GM21786 (cell line): ENCODE measurements at regions not wholly inside any gene's neighbourhood (a gene's known extent, or its start where the extent isn't known, plus 50 kb on each side); places are given as distances from the start of the nearest gene placed in this dataset.

Source experiments
- ATAC-seq: cut with Tn5 transposase; IDR thresholded peaks from one replicate; pipeline ENCODE4 v1.9.1; 2021; ENCODE audit not compliant: unreplicated experiment

GRCh38 chr16:85306793-85307551, 194.7 kb upstream of the CIBAR2 start:
- no peak for ATAC-seq

- ATAC-seq: no peak
Observed at GRCh38 chr16:85307552-85308364, 195.5 kb upstream of the CIBAR2 start.

DNA sequence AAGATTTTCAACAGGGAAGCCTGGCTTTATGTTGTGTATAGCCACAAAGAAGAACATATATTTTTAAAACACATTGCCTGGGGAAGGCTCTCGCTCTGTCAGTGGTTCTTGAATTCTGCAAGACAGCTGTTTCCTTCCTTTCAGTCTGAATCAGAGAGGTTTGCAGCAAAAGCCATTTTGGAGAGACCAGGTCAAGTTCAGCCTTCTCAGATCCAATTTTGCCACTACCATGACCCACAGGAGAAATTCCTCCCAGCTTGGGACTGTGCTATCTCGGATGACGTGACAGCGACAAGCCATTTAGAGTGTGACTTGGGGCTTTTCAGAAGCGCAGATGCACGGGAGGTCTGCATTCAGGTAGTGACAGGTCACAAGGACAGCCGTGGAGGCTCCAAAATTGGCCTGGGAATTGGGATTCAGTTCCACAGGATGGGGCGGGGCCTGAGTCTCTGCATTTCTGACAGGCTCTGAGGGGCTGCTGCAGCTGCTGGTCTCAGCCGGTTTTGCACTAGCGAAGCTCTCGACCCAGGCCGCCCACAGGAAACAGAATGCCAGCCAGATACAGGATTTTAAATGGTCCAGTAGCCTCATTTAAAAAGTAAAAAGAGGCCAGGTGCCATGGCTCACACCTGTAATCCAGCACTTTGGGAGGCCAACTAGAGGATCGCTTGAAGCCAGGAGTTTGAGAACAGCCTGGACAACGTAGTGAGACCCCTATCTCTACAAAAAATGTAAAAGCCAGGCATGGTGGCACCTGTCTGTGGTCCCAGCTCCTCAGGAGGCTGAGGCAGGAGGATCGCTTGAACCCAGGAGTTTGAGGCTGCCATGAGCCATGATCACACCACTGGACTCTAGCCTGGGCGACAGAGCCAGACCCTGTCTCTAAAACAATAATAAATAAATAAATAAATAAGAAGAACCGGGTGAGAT, 196.6 kb upstream of the CIBAR2 start:
- no peak for ATAC-seq

DNA sequence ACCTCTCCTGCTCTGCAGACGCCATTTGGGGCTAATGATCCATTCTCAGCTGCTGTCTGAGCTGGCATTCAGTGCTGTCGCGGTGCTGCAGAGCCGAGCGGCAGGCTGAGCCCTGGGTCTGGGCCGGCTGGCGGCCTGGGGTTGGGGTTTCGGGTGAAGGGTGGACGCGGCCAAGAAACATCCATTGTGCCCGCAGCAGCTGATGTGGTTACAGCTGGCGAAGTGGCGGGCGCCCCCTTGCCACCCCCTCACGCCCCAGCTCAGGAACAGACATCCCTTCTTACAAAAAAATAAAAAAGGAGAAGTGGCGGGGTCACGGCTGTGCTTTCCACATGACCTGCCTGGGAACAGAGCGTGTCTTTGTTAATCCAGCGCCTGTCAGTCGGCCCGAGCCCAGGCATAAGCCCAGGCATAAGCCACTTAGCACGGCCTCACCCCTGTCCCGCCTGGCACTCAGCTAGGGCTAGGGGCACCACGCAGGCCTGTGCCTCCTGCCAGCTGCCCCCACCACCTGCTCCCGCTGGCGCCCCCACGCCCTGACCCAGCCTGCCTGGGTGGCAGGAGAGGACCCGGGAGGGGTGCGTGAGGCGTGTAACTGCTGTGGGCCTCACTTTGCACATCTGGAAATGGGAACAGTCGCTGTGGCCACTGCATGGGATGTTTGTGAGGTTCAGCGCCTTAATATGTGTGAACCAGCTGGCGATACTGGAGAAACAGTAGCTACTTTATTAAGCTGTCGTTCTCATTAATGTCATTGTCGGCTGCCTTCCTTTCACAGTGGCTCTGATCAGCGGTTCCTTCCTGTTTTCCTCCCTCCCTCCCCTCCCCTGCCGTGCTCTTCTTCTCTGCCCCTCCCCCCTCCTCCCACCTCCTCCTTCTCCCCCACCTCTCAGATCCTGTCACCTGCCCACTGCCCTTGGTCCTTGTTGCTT, 197.7 kb upstream of the CIBAR2 start:
- peak; percentile 34 for ATAC-seq

GRCh38 chr16:85310868-85311585, 198.8 kb upstream of the CIBAR2 start:
- no peak for ATAC-seq

DNA sequence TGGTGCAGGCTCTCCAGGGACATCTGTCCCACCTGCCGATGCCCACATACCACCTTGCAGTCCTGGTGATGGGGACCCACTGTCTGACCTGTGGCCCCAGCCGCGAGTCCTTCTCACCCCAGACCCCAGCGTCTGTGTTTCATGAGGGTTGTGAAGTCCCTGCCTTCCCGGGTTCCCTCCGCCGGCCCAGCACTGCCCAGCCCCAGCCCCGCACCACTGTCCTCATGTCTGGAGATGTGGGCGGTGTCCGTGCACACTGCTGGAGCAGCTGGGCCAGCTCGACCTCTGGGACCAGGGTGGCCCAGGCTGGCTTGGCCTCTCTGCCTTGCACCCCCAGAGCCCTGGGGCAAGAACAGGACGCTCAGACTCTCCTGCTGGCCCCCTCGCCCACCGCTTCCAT, 199.5 kb upstream of the CIBAR2 start:
- ATAC-seq: no peak

- no peak for ATAC-seq
Observed at GRCh38 chr16:85312174-85312573, 199.9 kb upstream of the CIBAR2 start.

DNA sequence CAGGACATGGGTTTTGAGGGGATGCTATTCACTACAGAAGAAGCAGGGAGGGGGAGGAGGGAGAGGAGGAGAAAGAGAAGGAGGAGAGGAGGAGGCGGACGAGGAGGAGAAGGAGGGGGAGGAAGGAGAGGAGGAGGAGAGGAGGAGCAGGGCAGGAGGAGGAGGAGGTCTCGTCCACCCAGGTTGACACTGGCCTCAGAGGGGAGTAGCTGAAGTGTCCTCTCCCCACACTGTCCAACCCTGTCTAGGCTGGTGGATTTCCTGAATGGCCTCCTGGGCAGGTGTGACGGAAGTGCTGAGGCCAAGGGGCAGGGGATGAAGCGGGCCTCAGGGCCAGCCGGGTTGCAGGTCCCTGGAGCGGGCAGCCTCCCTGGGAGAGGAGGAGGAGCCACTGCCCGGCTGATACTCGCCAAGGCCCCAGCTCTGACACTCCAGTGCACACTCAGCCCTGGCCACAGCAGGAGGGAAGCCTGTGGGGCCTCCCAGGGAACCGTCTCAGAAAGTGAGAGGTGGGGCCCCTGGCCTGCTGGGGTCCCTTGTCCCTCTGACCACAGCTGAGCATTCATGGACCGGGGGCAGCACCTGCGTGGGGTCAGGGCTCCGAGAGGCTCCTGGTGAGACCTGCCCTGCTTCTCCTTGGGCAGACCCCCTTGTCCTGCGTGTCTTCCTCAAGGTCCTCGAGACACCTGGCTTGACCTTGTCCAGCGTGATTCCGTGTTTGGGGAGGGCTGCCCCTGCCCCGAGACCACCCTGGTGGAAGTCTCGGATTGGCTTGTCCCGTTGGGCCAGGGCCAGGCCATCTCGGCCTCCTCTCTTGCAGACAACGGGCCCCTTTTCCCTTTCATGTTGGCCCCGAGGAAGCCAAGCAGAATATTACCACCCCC, 200.6 kb upstream of the CIBAR2 start:
- ATAC-seq: no peak

- ATAC-seq: no peak
Observed at GRCh38 chr16:85313526-85314301, 201.4 kb upstream of the CIBAR2 start.

DNA sequence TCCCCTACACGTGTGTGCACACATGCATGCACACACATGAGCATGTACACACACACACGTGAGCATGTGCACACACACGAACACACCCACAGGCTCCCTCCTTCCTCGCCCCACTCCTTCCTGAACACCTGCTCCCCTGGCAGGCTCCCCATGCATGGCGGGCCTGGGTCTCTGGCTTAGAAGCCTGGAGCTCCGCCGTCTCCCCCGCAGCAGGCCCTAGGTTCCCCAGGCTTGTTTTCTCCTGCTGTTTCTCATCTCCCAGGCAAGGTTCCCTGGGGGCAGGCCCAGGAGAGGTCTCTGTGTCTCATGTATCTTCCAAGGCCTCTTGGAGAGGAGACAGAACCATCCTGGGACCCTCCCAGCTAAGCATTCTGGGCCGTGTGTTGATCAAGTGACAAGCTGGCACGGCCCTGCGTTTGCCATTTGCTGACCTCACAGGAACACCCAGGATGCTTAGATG, 202.3 kb upstream of the CIBAR2 start:
- ATAC-seq: no peak

DNA sequence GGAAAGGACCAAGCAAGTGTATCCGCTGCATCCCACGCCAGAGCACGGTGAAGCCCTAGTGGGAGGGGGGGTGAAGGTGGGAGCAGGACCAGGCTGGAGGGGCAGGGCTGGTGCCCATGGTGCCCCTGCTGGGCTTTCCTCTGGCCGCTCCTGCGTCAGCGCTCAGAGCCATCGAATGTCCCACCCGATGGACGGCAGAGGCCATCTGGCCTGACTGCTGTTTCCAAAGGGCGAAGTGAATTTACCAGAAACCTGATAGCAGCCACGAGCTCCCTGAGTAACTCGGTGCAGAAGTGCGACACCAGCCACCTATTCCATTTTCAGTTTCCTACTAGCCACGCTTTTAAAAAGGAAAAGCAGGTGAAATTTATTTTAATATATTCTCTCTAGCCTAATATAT, 203.6 kb upstream of the CIBAR2 start:
- ATAC-seq: no peak

- no peak for ATAC-seq
Observed at GRCh38 chr16:85316321-85316919, 204.1 kb upstream of the CIBAR2 start.

- no peak for ATAC-seq
Observed at GRCh38 chr16:85316944-85317343, 204.7 kb upstream of the CIBAR2 start.

DNA sequence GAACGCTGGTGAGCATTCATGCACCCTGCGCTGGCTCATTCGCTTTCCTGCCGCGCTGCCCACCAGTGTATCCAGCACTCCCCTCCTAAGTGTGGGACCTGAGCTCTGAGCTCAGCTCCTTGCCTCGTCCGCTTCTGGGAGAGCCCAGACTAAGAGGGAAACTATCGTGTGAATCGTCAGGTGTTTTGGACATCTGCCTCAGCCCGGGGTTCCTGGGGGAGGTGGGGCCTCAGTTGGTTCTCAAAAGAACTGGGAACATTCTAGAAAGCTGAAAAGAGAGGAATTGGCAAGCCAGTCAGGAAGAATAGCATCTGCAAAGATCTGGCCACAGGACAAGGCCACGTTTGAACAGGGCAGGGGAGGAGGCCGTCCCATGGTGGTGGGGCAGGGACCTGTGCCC, 205.4 kb upstream of the CIBAR2 start:
- ATAC-seq: no peak

DNA sequence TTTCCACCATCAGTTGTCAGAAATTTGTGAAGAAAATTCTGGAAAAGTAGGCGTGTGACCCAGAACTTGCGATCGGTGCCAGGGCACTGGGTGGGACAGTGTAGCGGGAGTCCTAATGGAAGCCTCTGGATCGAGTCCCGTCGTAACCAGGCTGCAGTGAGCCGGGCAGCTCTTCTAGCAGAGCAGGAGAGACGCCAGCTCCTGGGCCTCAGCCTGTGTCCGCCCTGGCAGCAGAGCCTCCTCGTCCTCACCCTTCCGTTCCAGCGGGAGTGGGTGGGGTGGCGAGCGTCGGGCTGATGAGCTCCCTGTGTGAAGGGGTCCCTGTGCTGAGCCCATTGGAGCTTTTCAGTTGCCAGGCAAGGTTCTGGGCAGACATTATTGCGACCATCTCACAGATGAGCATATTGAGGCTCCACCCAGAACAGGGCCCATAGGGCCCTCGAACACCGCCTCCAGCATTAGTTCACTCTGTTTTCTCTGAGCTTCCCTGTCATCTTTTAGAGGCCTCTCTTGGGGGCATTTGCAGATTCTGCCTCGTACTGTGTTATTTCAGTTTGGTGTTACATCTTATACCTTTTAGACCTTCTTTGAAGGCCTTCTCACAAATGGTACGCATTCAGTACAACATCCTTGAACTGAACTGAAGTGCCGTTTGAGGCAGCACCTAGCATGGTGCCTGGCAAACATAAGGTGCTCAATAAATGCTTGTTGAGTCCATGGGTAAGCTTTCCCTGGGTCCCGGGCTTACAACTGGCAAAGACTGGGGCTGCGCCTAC, 207.1 kb upstream of the CIBAR2 start:
- no peak for ATAC-seq

DNA sequence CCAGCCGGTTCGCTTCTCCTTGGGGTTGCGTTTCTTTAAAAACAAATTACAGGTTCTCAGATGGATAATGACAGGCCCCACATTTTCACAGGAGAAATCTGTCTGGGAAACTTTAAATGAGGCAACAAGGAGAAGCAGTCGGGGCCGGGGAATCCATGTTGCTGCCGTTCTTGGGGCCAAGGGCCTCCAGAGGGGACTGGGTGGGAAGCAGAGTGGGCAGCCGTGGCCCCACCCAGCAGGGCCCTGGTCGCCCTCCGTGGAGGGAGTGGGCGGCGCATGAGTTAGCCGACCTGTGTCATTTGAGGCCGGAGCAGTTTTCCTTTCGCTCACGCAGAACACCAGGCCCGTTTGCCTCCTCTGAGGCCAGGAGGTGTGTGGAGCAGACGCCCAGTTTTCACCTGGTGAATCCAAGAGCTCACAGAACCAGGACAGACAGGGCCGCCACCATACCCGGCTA, 207.7 kb upstream of the CIBAR2 start:
- ATAC-seq: no peak
